A549 (cell line): ENCODE measurements at regions not wholly inside any gene's neighbourhood (a gene's known extent, or its start where the extent isn't known, plus 50 kb on each side); places are given as distances from the start of the nearest gene placed in this dataset.

Experiments
- BHLHE40 ChIP-seq: IDR thresholded peaks from 2 replicates; pipeline ENCODE4 v1.6.1; 2012; ENCODE audit warnings: low read depth, low read length, inconsistent platforms
- CTCF ChIP-seq: fragments of >200 bp; sonication (Bioruptor Twin); formaldehyde crosslinking; IDR thresholded peaks from 3 replicates; pipeline ENCODE4 v1.5.1; 2016
- ESRRA ChIP-seq: fragments of 150-350 bp; IDR thresholded peaks from 2 replicates; pipeline ENCODE4 v1.6.1; 2014; ENCODE audit warnings: mild to moderate bottlenecking, low read length, borderline replicate concordance
- POLR2A ChIP-seq: IDR thresholded peaks from 2 replicates; pipeline ENCODE4 v1.6.1; 2012; ENCODE audit warnings: mild to moderate bottlenecking, low read length
- RCOR1 ChIP-seq: fragments of 150-350 bp; IDR thresholded peaks from 2 replicates; pipeline ENCODE4 v1.6.1; 2014; ENCODE audit warnings: antibody characterized with exemption, low read length, low read depth
- ZNF302 ChIP-seq: fragments of 250-450 bp; sonication (Bioruptor Pico); IDR thresholded peaks from 2 replicates; pipeline ENCODE4 v1.9.0; 2021; ENCODE audit warnings: inconsistent platforms, mild to moderate bottlenecking, moderate library complexity
- TF ChIP-seq, protein P1 (sequence below): fragments of 150-350 bp; IDR thresholded peaks from 2 replicates; pipeline ENCODE4 v1.6.1; 2014; ENCODE audit warnings: low read depth, mild to moderate bottlenecking, low read length

GRCh38 chr5:88999853-89000252, 116.9 kb upstream of the MEF2C start:
- no peak for TF ChIP-seq CTCF
- TF ChIP-seq RCOR1: no peak
- no peak for TF ChIP-seq BHLHE40
- TF ChIP-seq POLR2A: no peak
- TF ChIP-seq ZNF302: no peak
- no peak for TF ChIP-seq ESRRA
- TF ChIP-seq, protein P1, sequence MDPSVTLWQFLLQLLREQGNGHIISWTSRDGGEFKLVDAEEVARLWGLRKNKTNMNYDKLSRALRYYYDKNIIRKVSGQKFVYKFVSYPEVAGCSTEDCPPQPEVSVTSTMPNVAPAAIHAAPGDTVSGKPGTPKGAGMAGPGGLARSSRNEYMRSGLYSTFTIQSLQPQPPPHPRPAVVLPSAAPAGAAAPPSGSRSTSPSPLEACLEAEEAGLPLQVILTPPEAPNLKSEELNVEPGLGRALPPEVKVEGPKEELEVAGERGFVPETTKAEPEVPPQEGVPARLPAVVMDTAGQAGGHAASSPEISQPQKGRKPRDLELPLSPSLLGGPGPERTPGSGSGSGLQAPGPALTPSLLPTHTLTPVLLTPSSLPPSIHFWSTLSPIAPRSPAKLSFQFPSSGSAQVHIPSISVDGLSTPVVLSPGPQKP: no peak
